ENCODE measurements at regions not wholly inside any gene's neighbourhood (a gene's known extent, or its start where the extent isn't known, plus 50 kb on each side); places are given as distances from the start of the nearest gene placed in this dataset.

GRCh38 chr2:4502230-4502843, 799.0 kb downstream of the DCDC2C start:
- H3K27me3 Mint-ChIP-seq, result no peaks in the 10 kb centered on the region
- H3K27ac Mint-ChIP-seq, result no peak overlapping the region
- H3K9me3 ChIP-seq (ENCODE audit: control insufficient read depth, low read length, poor library complexity, severe bottlenecking), result no peaks in the 10 kb centered on the region
- no peaks in the 10 kb centered on the region for H3K36me3 Mint-ChIP-seq (ENCODE audit: low read depth)
- H3K4me3 Mint-ChIP-seq, result no peak overlapping the region
- DNase-seq (no peak), ATAC-seq (no peak)
- H3K4me1 Mint-ChIP-seq, result no peaks in the 10 kb centered on the region

- DNase-seq (no peak), ATAC-seq (no peak)
- no peaks in the 10 kb centered on the region for H3K9me3 ChIP-seq (ENCODE audit: control insufficient read depth, low read length, poor library complexity, severe bottlenecking)
- Mint-ChIP-seq H3K4me1 (no peaks in the 10 kb centered on the region), H3K27ac (no peak overlapping the region), H3K4me3 (no peak overlapping the region), H3K27me3 (no peaks in the 10 kb centered on the region), H3K36me3 (ENCODE audit: low read depth) (no peaks in the 10 kb centered on the region)
Measured at GRCh38 chr2:4507661-4508060, 804.3 kb downstream of the DCDC2C start.

GRCh38 chr2:4515871-4516761, 812.7 kb downstream of the DCDC2C start:
- no peaks in the 10 kb centered on the region for H3K9me3 ChIP-seq (ENCODE audit: control insufficient read depth, low read length, poor library complexity, severe bottlenecking)
- ATAC-seq, result no peak
- Mint-ChIP-seq H3K27me3 (no peaks in the 10 kb centered on the region), H3K4me1 (no peaks in the 10 kb centered on the region), H3K27ac (no peak overlapping the region), H3K36me3 (ENCODE audit: low read depth) (no peaks in the 10 kb centered on the region), H3K4me3 (no peak overlapping the region)
- no peak for DNase-seq

GRCh38 chr2:4518596-4518995, 815.2 kb downstream of the DCDC2C start:
- Mint-ChIP-seq H3K4me3 (no peak overlapping the region), H3K4me1 (no peaks in the 10 kb centered on the region), H3K27me3 (no peaks in the 10 kb centered on the region), H3K27ac (no peak overlapping the region), H3K36me3 (ENCODE audit: low read depth) (no peaks in the 10 kb centered on the region)
- ATAC-seq, result no peak
- DNase-seq, result no peak
- H3K9me3 ChIP-seq (ENCODE audit: control insufficient read depth, low read length, poor library complexity, severe bottlenecking), result no peaks in the 10 kb centered on the region

- Mint-ChIP-seq H3K36me3 (ENCODE audit: low read depth) (no peaks in the 10 kb centered on the region), H3K27ac (no peak overlapping the region), H3K4me3 (no peak overlapping the region), H3K27me3 (no peaks in the 10 kb centered on the region), H3K4me1 (no peaks in the 10 kb centered on the region)
- ATAC-seq, result no peak
- DNase-seq, result no peak
- no peaks in the 10 kb centered on the region for H3K9me3 ChIP-seq (ENCODE audit: control insufficient read depth, low read length, poor library complexity, severe bottlenecking)
Measured at GRCh38 chr2:4522498-4523421, 819.4 kb downstream of the DCDC2C start.

GRCh38 chr2:4527416-4527815, 824.0 kb downstream of the DCDC2C start:
- Mint-ChIP-seq H3K4me1 (no peaks in the 10 kb centered on the region), H3K27me3 (no peaks in the 10 kb centered on the region), H3K27ac (no peak overlapping the region), H3K36me3 (ENCODE audit: low read depth) (no peaks in the 10 kb centered on the region), H3K4me3 (no peak overlapping the region)
- H3K9me3 ChIP-seq (ENCODE audit: control insufficient read depth, low read length, poor library complexity, severe bottlenecking), result no peaks in the 10 kb centered on the region
- ATAC-seq (no peak), DNase-seq (no peak)

GRCh38 chr2:4528246-4528645, 824.9 kb downstream of the DCDC2C start:
- Mint-ChIP-seq H3K27me3 (no peaks in the 10 kb centered on the region), H3K4me1 (no peaks in the 10 kb centered on the region), H3K36me3 (ENCODE audit: low read depth) (no peaks in the 10 kb centered on the region), H3K27ac (no peak overlapping the region), H3K4me3 (no peak overlapping the region)
- DNase-seq (no peak), ATAC-seq (no peak)
- H3K9me3 ChIP-seq (ENCODE audit: control insufficient read depth, low read length, poor library complexity, severe bottlenecking), result no peaks in the 10 kb centered on the region

GRCh38 chr2:4528773-4529172, 825.4 kb downstream of the DCDC2C start:
- no peak overlapping the region for H3K27ac Mint-ChIP-seq
- DNase-seq (no peak), ATAC-seq (no peak)
- no peaks in the 10 kb centered on the region for H3K9me3 ChIP-seq (ENCODE audit: control insufficient read depth, low read length, poor library complexity, severe bottlenecking)
- no peaks in the 10 kb centered on the region for H3K4me1 Mint-ChIP-seq
- H3K4me3 Mint-ChIP-seq, result no peak overlapping the region
- no peaks in the 10 kb centered on the region for H3K27me3 Mint-ChIP-seq
- no peaks in the 10 kb centered on the region for H3K36me3 Mint-ChIP-seq (ENCODE audit: low read depth)

- H3K36me3 Mint-ChIP-seq (ENCODE audit: low read depth), result no peaks in the 10 kb centered on the region
- ATAC-seq, result no peak
Measured at GRCh38 chr2:4529738-4530137, 826.4 kb downstream of the DCDC2C start.

GRCh38 chr2:4530231-4530630, 826.9 kb downstream of the DCDC2C start:
- no peaks in the 10 kb centered on the region for H3K27me3 Mint-ChIP-seq
- H3K9me3 ChIP-seq (ENCODE audit: control insufficient read depth, low read length, poor library complexity, severe bottlenecking), result no peaks in the 10 kb centered on the region
- DNase-seq (no peak), ATAC-seq (no peak)
- H3K4me1 Mint-ChIP-seq, result no peaks in the 10 kb centered on the region
- no peak overlapping the region for H3K4me3 Mint-ChIP-seq
- no peak overlapping the region for H3K27ac Mint-ChIP-seq
- H3K36me3 Mint-ChIP-seq (ENCODE audit: low read depth), result no peaks in the 10 kb centered on the region

More at GRCh38 chr2:4529738-4530137, 826.4 kb downstream of the DCDC2C start:
- DNase-seq, result no peak
- Mint-ChIP-seq H3K4me3 (no peak overlapping the region), H3K4me1 (no peaks in the 10 kb centered on the region), H3K27ac (no peak overlapping the region), H3K27me3 (no peaks in the 10 kb centered on the region)
- no peaks in the 10 kb centered on the region for H3K9me3 ChIP-seq (ENCODE audit: control insufficient read depth, low read length, poor library complexity, severe bottlenecking)

- ATAC-seq (no peak), DNase-seq (no peak)
- H3K4me3 Mint-ChIP-seq, result no peak overlapping the region
- H3K27ac Mint-ChIP-seq, result no peak overlapping the region
- H3K27me3 Mint-ChIP-seq, result no peaks in the 10 kb centered on the region
- no peaks in the 10 kb centered on the region for H3K4me1 Mint-ChIP-seq
- H3K36me3 Mint-ChIP-seq (ENCODE audit: low read depth), result no peaks in the 10 kb centered on the region
- H3K9me3 ChIP-seq (ENCODE audit: control insufficient read depth, low read length, poor library complexity, severe bottlenecking), result no peaks in the 10 kb centered on the region
Measured at GRCh38 chr2:4533806-4534205, 830.4 kb downstream of the DCDC2C start.

- Mint-ChIP-seq H3K36me3 (ENCODE audit: low read depth) (no peaks in the 10 kb centered on the region), H3K4me1 (no peaks in the 10 kb centered on the region), H3K4me3 (no peak overlapping the region), H3K27ac (no peak overlapping the region), H3K27me3 (no peaks in the 10 kb centered on the region)
- ATAC-seq (no peak), DNase-seq (no peak)
- no peaks in the 10 kb centered on the region for H3K9me3 ChIP-seq (ENCODE audit: control insufficient read depth, low read length, poor library complexity, severe bottlenecking)
Measured at GRCh38 chr2:4539121-4539520, 835.7 kb downstream of the DCDC2C start.

- no peaks in the 10 kb centered on the region for H3K36me3 Mint-ChIP-seq (ENCODE audit: low read depth)
- ATAC-seq (no peak), DNase-seq (no peak)
- H3K4me1 Mint-ChIP-seq, result no peaks in the 10 kb centered on the region
- H3K27ac Mint-ChIP-seq, result no peak overlapping the region
- H3K9me3 ChIP-seq (ENCODE audit: control insufficient read depth, low read length, poor library complexity, severe bottlenecking), result peaks cover 2% of the 10 kb centered on the region
- H3K4me3 Mint-ChIP-seq, result no peak overlapping the region
- H3K27me3 Mint-ChIP-seq, result no peaks in the 10 kb centered on the region
Measured at GRCh38 chr2:4549666-4550210, 846.4 kb downstream of the DCDC2C start.

All from T-helper 17 cell (primary cell).